ENCODE measurements at regions not wholly inside any gene's neighbourhood (a gene's known extent, or its start where the extent isn't known, plus 50 kb on each side); places are given as distances from the start of the nearest gene placed in this dataset.

DNA sequence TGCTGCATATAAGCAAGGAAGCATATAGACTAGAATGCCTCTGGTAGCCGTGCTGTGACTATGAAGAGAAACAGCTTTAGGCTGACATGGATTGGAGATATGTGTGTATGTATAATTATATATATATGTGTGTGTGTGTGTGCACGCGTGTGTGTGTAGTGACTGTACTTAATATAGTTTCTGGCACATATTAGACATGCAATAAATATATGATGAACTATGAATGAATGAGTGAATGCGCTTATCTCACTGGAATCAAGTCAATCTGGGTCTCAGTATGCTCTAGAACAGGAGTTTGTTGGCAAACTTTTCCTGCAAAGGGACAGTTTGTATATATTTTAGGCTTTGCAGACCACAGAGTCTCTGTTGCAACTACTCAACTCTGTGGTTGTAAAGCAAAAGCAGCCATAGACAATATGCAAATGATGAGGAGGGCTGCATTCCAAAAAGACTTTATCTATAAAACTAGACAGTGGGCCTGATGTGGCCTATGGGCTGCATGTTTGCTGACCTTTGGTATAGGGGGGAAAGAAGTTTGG is 482.9 kb upstream of the USP24 start:
- no peak overlapping the region for H3K4me3 Mint-ChIP-seq
- Histone ChIP-seq H3K4me3 (ENCODE audit: control insufficient read depth in 1 of 2, extremely low read depth in 1 of 2, low read length in 1 of 2) (no peak overlapping the region), H3K4me1 (ENCODE audit: control insufficient read depth in 1 of 2, extremely low read depth in 1 of 2, insufficient read depth in 2 of 2, low read length in 2 of 2) (no peaks in the 10 kb centered on the region), H3K36me3 (ENCODE audit: control insufficient read depth in 2 of 2, extremely low read depth in 1 of 2, insufficient read depth in 1 of 2, low read length in 1 of 2) (no peaks in the 10 kb centered on the region), H3K27me3 (replicated peaks in 1 of 2; ENCODE audit: control insufficient read depth in 2 of 2, extremely low read depth in 1 of 2, insufficient read depth in 2 of 2, low read length in 1 of 2) (no peaks in the 10 kb centered on the region), H3K27ac (ENCODE audit: low read length) (no peak overlapping the region), H3K9me3 (no peaks in the 10 kb centered on the region)
- H3K27ac Mint-ChIP-seq = no peak overlapping the region
- ChIA-PET POLR2A (no interaction called here), CTCF (no interaction called here)
- H3K9me3 Mint-ChIP-seq = no peaks in the 10 kb centered on the region
- peaks cover 0 to 17% of the 10 kb centered on the region in 2 donors for H3K27me3 Mint-ChIP-seq
- DNase-seq (no peak), ATAC-seq (replicated peaks in 1 of 4) (no peak)
- H3K36me3 Mint-ChIP-seq = no peaks in the 10 kb centered on the region
- H3K4me1 Mint-ChIP-seq = no peaks in the 10 kb centered on the region
- no CpG with 5 or more reads among the region's 4 CpGs for WGBS (ENCODE audit: insufficient coverage)

- Mint-ChIP-seq H3K36me3 (no peaks in the 10 kb centered on the region), H3K9me3 (no peaks in the 10 kb centered on the region), H3K4me1 (no peaks in the 10 kb centered on the region), H3K27me3 (peaks cover 0 to 14% of the 10 kb centered on the region in 2 donors), H3K27ac (no peak overlapping the region), H3K4me3 (no peak overlapping the region)
- Histone ChIP-seq H3K4me1 (ENCODE audit: control insufficient read depth in 1 of 2, extremely low read depth in 1 of 2, insufficient read depth in 2 of 2, low read length in 2 of 2) (no peaks in the 10 kb centered on the region), H3K36me3 (ENCODE audit: control insufficient read depth in 2 of 2, extremely low read depth in 1 of 2, insufficient read depth in 1 of 2, low read length in 1 of 2) (no peaks in the 10 kb centered on the region), H3K27ac (ENCODE audit: low read length) (no peak overlapping the region), H3K4me3 (ENCODE audit: control insufficient read depth in 1 of 2, extremely low read depth in 1 of 2, low read length in 1 of 2) (no peak overlapping the region), H3K9me3 (no peaks in the 10 kb centered on the region), H3K27me3 (replicated peaks in 1 of 2; ENCODE audit: control insufficient read depth in 2 of 2, extremely low read depth in 1 of 2, insufficient read depth in 2 of 2, low read length in 1 of 2) (no peaks in the 10 kb centered on the region)
- DNase-seq = no peak
- no peak for ATAC-seq (replicated peaks in 1 of 4)
- ChIA-PET CTCF (interaction anchor here in 1 of 2 donors (0.6 kb wide), 1 partner anchor 850 kb away, joined by 3 read pairs; no protein-coding TSS in a partner anchor), POLR2A (no interaction called here)
- 85% methylated on average over 1 of the region's 2 CpGs for WGBS (ENCODE audit: insufficient coverage)
Observed at GRCh38 chr1:55696891-55697290, 481.7 kb upstream of the USP24 start.

DNA sequence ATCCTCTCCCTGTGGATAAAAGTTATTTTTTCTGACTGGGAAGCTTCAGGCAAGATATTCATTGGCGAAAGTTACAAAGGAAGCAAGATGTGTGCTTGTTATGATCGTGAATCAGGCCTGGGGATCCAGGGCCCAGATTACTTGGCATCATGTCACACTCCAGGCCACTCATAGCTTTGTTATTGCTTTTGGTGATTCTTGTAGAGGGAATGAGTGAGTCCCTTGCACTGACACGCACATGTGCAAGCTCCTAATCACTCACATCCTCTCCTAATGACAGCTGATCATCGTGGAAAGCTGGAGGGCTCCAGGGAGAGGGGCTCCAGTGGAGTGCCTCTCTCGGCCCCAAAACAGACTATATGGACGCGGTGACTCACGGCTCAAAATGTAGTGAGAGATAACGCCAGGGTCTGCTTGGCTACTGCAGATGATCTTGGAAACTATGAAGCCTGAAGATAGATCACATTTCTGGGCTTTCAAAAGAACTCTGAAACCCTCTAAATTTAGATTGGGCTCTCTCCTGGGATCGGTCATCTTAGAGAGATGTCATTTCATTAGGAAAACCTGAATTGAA is 481.1 kb upstream of the USP24 start:
- ATAC-seq (replicated peaks in 1 of 4) (no peak), DNase-seq (no peak)
- ChIA-PET POLR2A (no interaction called here), CTCF (interaction anchor here in 1 of 2 donors (0.6 kb wide), 1 partner anchor 850 kb away, joined by 3 read pairs; no protein-coding TSS in a partner anchor)
- WGBS (ENCODE audit: insufficient coverage) = 74% methylated on average over 5 of the region's 10 CpGs
- Mint-ChIP-seq H3K9me3 (no peaks in the 10 kb centered on the region), H3K4me1 (no peaks in the 10 kb centered on the region), H3K27me3 (peaks cover 3 to 9% of the 10 kb centered on the region in 2 donors), H3K4me3 (no peak overlapping the region), H3K36me3 (no peaks in the 10 kb centered on the region), H3K27ac (no peak overlapping the region)
- H3K9me3 ChIP-seq = no peaks in the 10 kb centered on the region
- H3K27ac ChIP-seq (ENCODE audit: low read length) = no peak overlapping the region
- no peaks in the 10 kb centered on the region for H3K4me1 ChIP-seq (ENCODE audit: control insufficient read depth in 1 of 2, extremely low read depth in 1 of 2, insufficient read depth in 2 of 2, low read length in 2 of 2)
- no peaks in the 10 kb centered on the region for H3K27me3 ChIP-seq (replicated peaks in 1 of 2; ENCODE audit: control insufficient read depth in 2 of 2, extremely low read depth in 1 of 2, insufficient read depth in 2 of 2, low read length in 1 of 2)
- H3K4me3 ChIP-seq (ENCODE audit: control insufficient read depth in 1 of 2, extremely low read depth in 1 of 2, low read length in 1 of 2) = no peak overlapping the region
- no peaks in the 10 kb centered on the region for H3K36me3 ChIP-seq (ENCODE audit: control insufficient read depth in 2 of 2, extremely low read depth in 1 of 2, insufficient read depth in 1 of 2, low read length in 1 of 2)

DNA sequence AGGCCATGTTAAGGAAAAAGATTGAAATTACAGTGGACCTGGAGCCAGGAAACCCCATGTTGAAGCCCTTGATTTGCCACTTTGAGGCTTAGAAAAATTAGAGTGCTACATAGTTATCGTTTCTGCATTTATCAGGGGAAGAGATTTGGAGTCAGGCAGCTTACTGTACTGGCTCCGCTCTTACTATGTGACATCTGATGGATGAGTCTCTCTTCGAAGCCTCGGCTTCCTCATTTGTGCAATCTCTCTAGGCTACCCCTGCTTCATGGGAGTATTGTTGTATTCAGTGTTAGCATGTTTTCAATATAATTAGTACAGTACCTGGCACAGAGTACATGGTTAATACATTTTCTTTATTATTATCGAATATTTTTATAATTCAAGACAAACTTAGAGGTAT is 480.4 kb upstream of the USP24 start:
- ChIA-PET POLR2A (no interaction called here), CTCF (no interaction called here)
- DNase-seq = no peak
- H3K36me3 Mint-ChIP-seq = no peaks in the 10 kb centered on the region
- H3K4me3 ChIP-seq (ENCODE audit: control insufficient read depth in 1 of 2, extremely low read depth in 1 of 2, low read length in 1 of 2) = no peak overlapping the region
- peaks cover 3 to 9% of the 10 kb centered on the region in 2 donors for H3K27me3 Mint-ChIP-seq
- ATAC-seq (replicated peaks in 1 of 4) = no peak
- no peaks in the 10 kb centered on the region for H3K36me3 ChIP-seq (ENCODE audit: control insufficient read depth in 2 of 2, extremely low read depth in 1 of 2, insufficient read depth in 1 of 2, low read length in 1 of 2)
- WGBS (ENCODE audit: insufficient coverage) = no CpG with 5 or more reads among the region's 5 CpGs
- H3K9me3 ChIP-seq = no peaks in the 10 kb centered on the region
- H3K9me3 Mint-ChIP-seq = no peaks in the 10 kb centered on the region
- H3K4me1 Mint-ChIP-seq = no peaks in the 10 kb centered on the region
- no peak overlapping the region for H3K4me3 Mint-ChIP-seq
- H3K27me3 ChIP-seq (replicated peaks in 1 of 2; ENCODE audit: control insufficient read depth in 2 of 2, extremely low read depth in 1 of 2, insufficient read depth in 2 of 2, low read length in 1 of 2) = no peaks in the 10 kb centered on the region
- no peaks in the 10 kb centered on the region for H3K4me1 ChIP-seq (ENCODE audit: control insufficient read depth in 1 of 2, extremely low read depth in 1 of 2, insufficient read depth in 2 of 2, low read length in 2 of 2)
- H3K27ac Mint-ChIP-seq = no peak overlapping the region
- H3K27ac ChIP-seq (ENCODE audit: low read length) = no peak overlapping the region

DNA sequence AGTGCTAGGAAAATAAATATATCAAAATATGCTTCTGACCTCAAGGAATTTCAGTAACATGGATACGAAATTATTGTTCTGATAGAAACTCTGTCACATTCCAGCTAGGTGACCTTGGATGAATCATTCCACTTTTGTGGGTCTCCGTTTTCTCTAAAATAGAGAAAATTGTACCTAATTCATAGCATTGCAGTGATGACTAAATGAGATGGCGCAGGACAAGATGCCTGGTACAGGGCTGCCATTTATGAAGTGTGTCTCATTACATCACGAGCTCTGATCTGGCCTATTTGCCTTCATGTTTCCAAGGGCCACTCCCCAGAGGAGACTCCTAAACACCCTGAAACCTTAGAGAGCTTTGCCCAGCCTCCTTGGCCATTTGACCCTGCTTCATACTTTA is 480.0 kb upstream of the USP24 start:
- Mint-ChIP-seq H3K4me1 (no peaks in the 10 kb centered on the region), H3K9me3 (no peaks in the 10 kb centered on the region), H3K27me3 (peaks cover 3 to 9% of the 10 kb centered on the region in 2 donors), H3K27ac (no peak overlapping the region), H3K36me3 (no peaks in the 10 kb centered on the region), H3K4me3 (no peak overlapping the region)
- DNase-seq (no peak), ATAC-seq (replicated peaks in 1 of 4) (no peak)
- Histone ChIP-seq H3K36me3 (ENCODE audit: control insufficient read depth in 2 of 2, extremely low read depth in 1 of 2, insufficient read depth in 1 of 2, low read length in 1 of 2) (no peaks in the 10 kb centered on the region), H3K4me3 (ENCODE audit: control insufficient read depth in 1 of 2, extremely low read depth in 1 of 2, low read length in 1 of 2) (no peak overlapping the region), H3K4me1 (ENCODE audit: control insufficient read depth in 1 of 2, extremely low read depth in 1 of 2, insufficient read depth in 2 of 2, low read length in 2 of 2) (no peaks in the 10 kb centered on the region), H3K27me3 (replicated peaks in 1 of 2; ENCODE audit: control insufficient read depth in 2 of 2, extremely low read depth in 1 of 2, insufficient read depth in 2 of 2, low read length in 1 of 2) (no peaks in the 10 kb centered on the region), H3K27ac (ENCODE audit: low read length) (no peak overlapping the region), H3K9me3 (no peaks in the 10 kb centered on the region)
- WGBS (ENCODE audit: insufficient coverage) = no CpG with 5 or more reads among the region's 4 CpGs
- ChIA-PET POLR2A (no interaction called here), CTCF (no interaction called here)

DNA sequence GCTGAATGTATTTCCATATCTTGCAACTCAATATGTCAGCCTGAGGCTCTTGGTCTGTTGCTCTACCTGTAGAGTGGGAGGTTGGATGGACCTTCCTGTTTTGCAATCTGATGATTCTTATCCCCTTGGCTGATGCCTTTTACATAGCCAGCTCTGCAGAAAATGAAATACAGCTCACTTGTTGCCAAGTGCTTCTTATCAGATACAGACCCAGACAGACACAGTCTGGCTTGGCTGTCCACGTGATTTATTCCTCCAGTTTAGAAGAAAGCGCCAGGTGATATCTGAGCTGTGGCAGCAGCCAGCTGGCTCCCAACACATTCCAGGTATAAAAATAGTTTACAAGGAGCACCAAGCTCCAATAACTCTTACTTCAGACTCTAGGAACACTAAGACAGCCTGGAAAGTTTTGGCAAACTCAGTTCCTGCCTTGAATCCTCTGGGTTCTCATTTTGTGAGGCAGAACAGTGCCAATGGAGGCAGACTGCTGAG is 479.2 kb upstream of the USP24 start:
- no peak for ATAC-seq (replicated peaks in 1 of 4)
- no peaks in the 10 kb centered on the region for H3K9me3 Mint-ChIP-seq

More for the DNA sequence above, 479.2 kb upstream of the USP24 start:
- no peaks in the 10 kb centered on the region for H3K27me3 ChIP-seq (replicated peaks in 1 of 2; ENCODE audit: control insufficient read depth in 2 of 2, extremely low read depth in 1 of 2, insufficient read depth in 2 of 2, low read length in 1 of 2)
- ChIA-PET CTCF (no interaction called here), POLR2A (no interaction called here)
- H3K36me3 Mint-ChIP-seq = no peaks in the 10 kb centered on the region
- H3K27ac ChIP-seq (ENCODE audit: low read length) = no peak overlapping the region
- H3K36me3 ChIP-seq (ENCODE audit: control insufficient read depth in 2 of 2, extremely low read depth in 1 of 2, insufficient read depth in 1 of 2, low read length in 1 of 2) = no peaks in the 10 kb centered on the region
- DNase-seq = no peak
- H3K4me3 Mint-ChIP-seq = no peak overlapping the region
- H3K4me3 ChIP-seq (ENCODE audit: control insufficient read depth in 1 of 2, extremely low read depth in 1 of 2, low read length in 1 of 2) = no peak overlapping the region
- H3K4me1 ChIP-seq (ENCODE audit: control insufficient read depth in 1 of 2, extremely low read depth in 1 of 2, insufficient read depth in 2 of 2, low read length in 2 of 2) = no peaks in the 10 kb centered on the region
- no peaks in the 10 kb centered on the region for H3K9me3 ChIP-seq
- H3K4me1 Mint-ChIP-seq = no peaks in the 10 kb centered on the region
- peaks cover 3 to 8% of the 10 kb centered on the region in 2 donors for H3K27me3 Mint-ChIP-seq
- H3K27ac Mint-ChIP-seq = no peak overlapping the region
- 76% methylated on average over 2 of the region's 2 CpGs for WGBS (ENCODE audit: insufficient coverage)
